ENCODE measurements at regions not wholly inside any gene's neighbourhood (a gene's known extent, or its start where the extent isn't known, plus 50 kb on each side); places are given as distances from the start of the nearest gene placed in this dataset.

DNA sequence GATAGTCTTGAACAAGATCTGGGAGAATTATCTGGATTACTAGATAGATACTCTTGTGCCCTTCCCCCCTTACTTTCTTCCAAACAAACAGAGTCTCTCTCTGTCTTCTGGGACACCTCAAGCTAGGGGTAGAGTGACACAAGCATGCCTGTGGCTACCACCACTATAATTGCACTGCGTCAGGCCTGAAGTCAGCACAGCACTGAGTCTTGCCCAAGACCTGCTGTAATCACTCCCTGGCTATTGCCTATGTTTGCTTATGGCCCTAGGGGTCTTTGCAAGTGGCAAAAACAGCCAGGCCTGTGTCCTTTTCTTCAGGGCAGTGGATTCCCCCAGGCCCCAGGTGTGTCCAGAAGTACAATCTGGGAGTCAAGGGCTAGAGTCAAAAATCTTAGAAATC lies 106.6 kb downstream of the SLC5A7 start:
- Histone ChIP-seq H3K9me3 (no peaks in the 10 kb centered on the region), H3K4me3 (no peak overlapping the region), H3K4me1 (no peaks in the 10 kb centered on the region), H3K4me2 (no peak overlapping the region), H3K27ac (no peak overlapping the region)
- WGBS (ENCODE audit: missing lambda C conversion rate) = 43% methylated on average over 1 of the region's 1 CpG
- ChIA-PET POLR2A (no interaction called here), CTCF (no interaction called here)
- TF ChIP-seq, protein P1, sequence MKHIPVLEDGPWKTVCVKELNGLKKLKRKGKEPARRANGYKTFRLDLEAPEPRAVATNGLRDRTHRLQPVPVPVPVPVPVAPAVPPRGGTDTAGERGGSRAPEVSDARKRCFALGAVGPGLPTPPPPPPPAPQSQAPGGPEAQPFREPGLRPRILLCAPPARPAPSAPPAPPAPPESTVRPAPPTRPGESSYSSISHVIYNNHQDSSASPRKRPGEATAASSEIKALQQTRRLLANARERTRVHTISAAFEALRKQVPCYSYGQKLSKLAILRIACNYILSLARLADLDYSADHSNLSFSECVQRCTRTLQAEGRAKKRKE (CRISPR knock-in tag; IDR thresholded peaks at IDR 0.05; ENCODE audit: low read depth) = no peak
- TF ChIP-seq, protein P2, sequence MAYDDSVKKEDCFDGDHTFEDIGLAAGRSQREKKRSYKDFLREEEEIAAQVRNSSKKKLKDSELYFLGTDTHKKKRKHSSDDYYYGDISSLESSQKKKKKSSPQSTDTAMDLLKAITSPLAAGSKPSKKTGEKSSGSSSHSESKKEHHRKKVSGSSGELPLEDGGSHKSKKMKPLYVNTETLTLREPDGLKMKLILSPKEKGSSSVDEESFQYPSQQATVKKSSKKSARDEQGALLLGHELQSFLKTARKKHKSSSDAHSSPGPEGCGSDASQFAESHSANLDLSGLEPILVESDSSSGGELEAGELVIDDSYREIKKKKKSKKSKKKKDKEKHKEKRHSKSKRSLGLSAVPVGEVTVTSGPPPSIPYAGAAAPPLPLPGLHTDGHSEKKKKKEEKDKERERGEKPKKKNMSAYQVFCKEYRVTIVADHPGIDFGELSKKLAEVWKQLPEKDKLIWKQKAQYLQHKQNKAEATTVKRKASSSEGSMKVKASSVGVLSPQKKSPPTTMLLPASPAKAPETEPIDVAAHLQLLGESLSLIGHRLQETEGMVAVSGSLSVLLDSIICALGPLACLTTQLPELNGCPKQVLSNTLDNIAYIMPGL (CRISPR knock-in tag; IDR thresholded peaks at IDR 0.05; ENCODE audit: borderline replicate concordance) = no peak
- TF ChIP-seq CEBPB (IDR thresholded peaks at IDR 0.05) (no peak), RARB (CRISPR knock-in tag; IDR thresholded peaks at IDR 0.05) (no peak), RAD21 (conservative IDR thresholded peaks at IDR 0.05 in 1 of 2, IDR thresholded peaks at IDR 0.05 in 1 of 2) (no peak), ZFP36 (IDR thresholded peaks at IDR 0.05; ENCODE audit: borderline replicate concordance, partially characterized antibody) (no peak), EHMT2 (IDR thresholded peaks at IDR 0.05; ENCODE audit: low read depth) (no peak), MAFK (IDR thresholded peaks at IDR 0.05; ENCODE audit: partially characterized antibody) (no peak), KDM5A (IDR thresholded peaks at IDR 0.05) (no peak), RCOR1 (IDR thresholded peaks at IDR 0.05; ENCODE audit: low read depth, low read length) (no peak)
- FAIRE-seq = no peak
- DNase-seq (ENCODE audit: low read depth in 1 of 2, low spot score in 1 of 2) = no peak
- no peak for ATAC-seq

DNA sequence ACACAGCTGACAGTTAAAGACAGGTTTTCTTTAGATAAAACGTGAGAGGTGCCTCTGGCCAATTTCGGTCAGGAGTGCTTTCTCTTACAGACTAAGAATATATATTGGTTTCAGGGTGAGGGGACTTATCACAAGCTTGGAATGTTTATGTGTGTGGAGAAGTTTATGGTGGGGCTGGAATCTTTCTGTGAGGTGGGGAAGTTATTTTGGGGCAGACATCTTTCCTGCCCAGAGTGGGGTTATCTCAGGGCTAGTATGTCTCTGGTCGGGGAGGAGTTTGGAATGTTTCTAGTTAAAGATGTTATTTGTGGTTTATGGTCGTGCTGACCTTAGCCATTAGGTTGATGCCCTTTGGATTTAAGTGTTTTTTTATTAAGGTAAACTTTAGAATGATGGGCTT lies 115.2 kb downstream of the SLC5A7 start:
- ChIA-PET POLR2A (no interaction called here), CTCF (no interaction called here)
- Histone ChIP-seq H3K9me3 (no peaks in the 10 kb centered on the region), H3K4me3 (no peak overlapping the region), H3K4me2 (no peak overlapping the region), H3K4me1 (no peaks in the 10 kb centered on the region), H3K27ac (no peak overlapping the region)
- DNase-seq (ENCODE audit: low read depth in 1 of 2, low spot score in 1 of 2) (no peak), FAIRE-seq (no peak), ATAC-seq (no peak)
- 24% methylated on average over 4 of the region's 4 CpGs for whole genome bisulfite sequencing (ENCODE audit: missing lambda C conversion rate)
- TF ChIP-seq ESRRA (IDR thresholded peaks at IDR 0.05; ENCODE audit: borderline replicate concordance, low read length) (no peak), MYC (IDR thresholded peaks at IDR 0.05; ENCODE audit: borderline replicate concordance, low read length) (no peak), POLR2AphosphoS2 (conservative IDR thresholded peaks at IDR 0.05; ENCODE audit: low read length) (no peak), NPAS2 (CRISPR knock-in tag; IDR thresholded peaks at IDR 0.05; ENCODE audit: borderline replicate concordance) (no peak), HOXB5 (CRISPR knock-in tag; IDR thresholded peaks at IDR 0.05) (no peak), HOXA7 (CRISPR knock-in tag; IDR thresholded peaks at IDR 0.05) (no peak), MAZ (IDR thresholded peaks at IDR 0.05; ENCODE audit: borderline replicate concordance, low read depth, low read length) (no peak), NR3C1 (IDR thresholded peaks at IDR 0.05) (no peak), ZSCAN20 (CRISPR knock-in tag; IDR thresholded peaks at IDR 0.05) (no peak), CEBPB (IDR thresholded peaks at IDR 0.05) (no peak), ZFP36 (IDR thresholded peaks at IDR 0.05; ENCODE audit: borderline replicate concordance, partially characterized antibody) (no peak), CHD2 (IDR thresholded peaks at IDR 0.05; ENCODE audit: low read length, partially characterized antibody) (no peak), POLR2A (IDR thresholded peaks at IDR 0.05; ENCODE audit: low read length) (no peak)
- TF ChIP-seq, protein P3, sequence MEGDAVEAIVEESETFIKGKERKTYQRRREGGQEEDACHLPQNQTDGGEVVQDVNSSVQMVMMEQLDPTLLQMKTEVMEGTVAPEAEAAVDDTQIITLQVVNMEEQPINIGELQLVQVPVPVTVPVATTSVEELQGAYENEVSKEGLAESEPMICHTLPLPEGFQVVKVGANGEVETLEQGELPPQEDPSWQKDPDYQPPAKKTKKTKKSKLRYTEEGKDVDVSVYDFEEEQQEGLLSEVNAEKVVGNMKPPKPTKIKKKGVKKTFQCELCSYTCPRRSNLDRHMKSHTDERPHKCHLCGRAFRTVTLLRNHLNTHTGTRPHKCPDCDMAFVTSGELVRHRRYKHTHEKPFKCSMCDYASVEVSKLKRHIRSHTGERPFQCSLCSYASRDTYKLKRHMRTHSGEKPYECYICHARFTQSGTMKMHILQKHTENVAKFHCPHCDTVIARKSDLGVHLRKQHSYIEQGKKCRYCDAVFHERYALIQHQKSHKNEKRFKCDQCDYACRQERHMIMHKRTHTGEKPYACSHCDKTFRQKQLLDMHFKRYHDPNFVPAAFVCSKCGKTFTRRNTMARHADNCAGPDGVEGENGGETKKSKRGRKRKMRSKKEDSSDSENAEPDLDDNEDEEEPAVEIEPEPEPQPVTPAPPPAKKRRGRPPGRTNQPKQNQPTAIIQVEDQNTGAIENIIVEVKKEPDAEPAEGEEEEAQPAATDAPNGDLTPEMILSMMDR (IDR thresholded peaks at IDR 0.05) = no peak
- TF ChIP-seq, protein P4, sequence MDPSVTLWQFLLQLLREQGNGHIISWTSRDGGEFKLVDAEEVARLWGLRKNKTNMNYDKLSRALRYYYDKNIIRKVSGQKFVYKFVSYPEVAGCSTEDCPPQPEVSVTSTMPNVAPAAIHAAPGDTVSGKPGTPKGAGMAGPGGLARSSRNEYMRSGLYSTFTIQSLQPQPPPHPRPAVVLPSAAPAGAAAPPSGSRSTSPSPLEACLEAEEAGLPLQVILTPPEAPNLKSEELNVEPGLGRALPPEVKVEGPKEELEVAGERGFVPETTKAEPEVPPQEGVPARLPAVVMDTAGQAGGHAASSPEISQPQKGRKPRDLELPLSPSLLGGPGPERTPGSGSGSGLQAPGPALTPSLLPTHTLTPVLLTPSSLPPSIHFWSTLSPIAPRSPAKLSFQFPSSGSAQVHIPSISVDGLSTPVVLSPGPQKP (IDR thresholded peaks at IDR 0.05; ENCODE audit: low read depth, low read length) = no peak
- TF ChIP-seq, protein P5, sequence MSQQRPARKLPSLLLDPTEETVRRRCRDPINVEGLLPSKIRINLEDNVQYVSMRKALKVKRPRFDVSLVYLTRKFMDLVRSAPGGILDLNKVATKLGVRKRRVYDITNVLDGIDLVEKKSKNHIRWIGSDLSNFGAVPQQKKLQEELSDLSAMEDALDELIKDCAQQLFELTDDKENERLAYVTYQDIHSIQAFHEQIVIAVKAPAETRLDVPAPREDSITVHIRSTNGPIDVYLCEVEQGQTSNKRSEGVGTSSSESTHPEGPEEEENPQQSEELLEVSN (IDR thresholded peaks at IDR 0.05; ENCODE audit: borderline replicate concordance, low read depth) = no peak
